K562 (cell line): ENCODE measurements at regions not wholly inside any gene's neighbourhood (a gene's known extent, or its start where the extent isn't known, plus 50 kb on each side); places are given as distances from the start of the nearest gene placed in this dataset.

Experiments used
- ATAC-seq: fragments of 200-7000 bp; cut with Tn5 transposase; 3 replicates; pipeline ENCODE4 v1.9.1; 2020; ENCODE audit warnings: moderate library complexity
- BruUV-seq: library from RNA; stranded (reverse); fragments of 400-500 nt; replicated peaks from 2 replicates; lab custom pipeline; 2021; lab: Mats Ljungman, UMichigan
- CTCF ChIA-PET: fragments of 300-600 bp; formaldehyde crosslinking; extraction: SDS; loops from one replicate; lab custom pipeline; 2021; ENCODE audit warnings: low intra/inter-chr PET ratio; lab: Yijun Ruan, JAX
- POLR2A ChIA-PET: fragments of 300-600, 350-650 bp; sonication (Branson Sonifier 250); formaldehyde crosslinking; extraction: SDS; loops from one replicate; lab custom pipeline; 2021; ENCODE audit warnings: antibody characterized with exemption, inconsistent platforms; lab: Yijun Ruan, JAX
- DNase-seq, 4 experiments: peaks; one replicate each; pipeline versions ENCODE4 v3.0.0 to v3.0.0-alpha.2; 2011 to 2018; ENCODE audit warnings: low spot score in 3 of 4, mixed read lengths in 3 of 4; ENCODE audit errors: extremely low read depth in 1 of 4
- FAIRE-seq: peaks from 2 replicates; lab custom pipeline; 2011; peaks lifted over from hg19 to GRCh38; lab: Jason Lieb, UNC
- H2AFZ ChIP-seq: 2 replicates; pipeline ENCODE4 v1.6.0; 2011; ENCODE audit warnings: low read depth, low read length, control low read depth, inconsistent platforms
- H3K27ac ChIP-seq: fragments of 200-600 bp; 3 replicates; pipeline ENCODE4 v1.8.0; 2011; ENCODE audit warnings: low read depth, mild to moderate bottlenecking, control low read depth, inconsistent platforms, low read length, moderate library complexity, mixed read lengths; ENCODE audit errors: extremely low read depth
- H3K27me3 ChIP-seq, 2 experiments: fragments of 300-600 bp in 1 of 2; 2 replicates in 1 of 2; 3 replicates in 1 of 2; pipeline versions ENCODE4 v1.6.0 to v1.8.0; 2011; ENCODE audit warnings: inconsistent platforms in 2 of 2, low read length in 2 of 2, mild to moderate bottlenecking in 1 of 2, mixed read lengths in 1 of 2, moderate library complexity in 1 of 2; ENCODE audit not compliant: control insufficient read depth in 2 of 2, insufficient read depth in 2 of 2
- H3K36me3 ChIP-seq: fragments of 300-600 bp; 3 replicates; pipeline ENCODE4 v1.8.0; 2011; ENCODE audit warnings: mild to moderate bottlenecking, low read length, inconsistent platforms; ENCODE audit not compliant: control insufficient read depth, insufficient read depth
- H3K4me1 ChIP-seq, 2 experiments: fragments of 200-600 bp in 1 of 2; replicated peaks in 1 of 2; 2 replicates in 1 of 2; 3 replicates in 1 of 2; pipeline versions ENCODE4 v1.5.1 to v1.8.0; 2011; ENCODE audit warnings: inconsistent platforms in 2 of 2, low read length in 2 of 2, mild to moderate bottlenecking in 1 of 2, mixed read lengths in 1 of 2, moderate library complexity in 1 of 2; ENCODE audit not compliant: control insufficient read depth in 2 of 2, insufficient read depth in 2 of 2
- H3K4me2 ChIP-seq: 2 replicates; pipeline ENCODE4 v1.6.1; 2011; ENCODE audit warnings: low read length, control low read depth, inconsistent platforms, mixed read lengths; ENCODE audit not compliant: insufficient read depth
- H3K4me3 ChIP-seq: fragments of 200-600 bp; sonication (generic), shearing (Covaris generic); 2 replicates; pipeline ENCODE4 v1.5.1; 2016; ENCODE audit warnings: control low read depth, inconsistent platforms
- H3K79me2 ChIP-seq: fragments of 200-600 bp; 3 replicates; pipeline ENCODE4 v1.8.0; 2011; ENCODE audit warnings: low read length, inconsistent platforms; ENCODE audit not compliant: control insufficient read depth, insufficient read depth
- H3K9ac ChIP-seq, 2 experiments: 2 replicates each; pipeline versions ENCODE4 v1.6.0 to v1.6.1; 2011; ENCODE audit warnings: low read depth in 2 of 2, low read length in 2 of 2, control low read depth in 1 of 2, inconsistent platforms in 1 of 2, mild to moderate bottlenecking in 1 of 2, mixed read lengths in 1 of 2; ENCODE audit not compliant: insufficient read depth in 1 of 2
- H3K9me1 ChIP-seq: one replicate; pipeline ENCODE4 v1.6.0; 2011; ENCODE audit warnings: inconsistent platforms, mild to moderate bottlenecking, low read length, moderate library complexity; ENCODE audit not compliant: control insufficient read depth, insufficient read depth
- H3K9me3 ChIP-seq: replicated peaks from 2 replicates; pipeline ENCODE4 v1.5.1; 2011; ENCODE audit warnings: low read depth, low read length, inconsistent platforms; ENCODE audit not compliant: control insufficient read depth, insufficient read depth
- H4K20me1 ChIP-seq: replicated peaks from 2 replicates; pipeline ENCODE4 v1.6.1; 2011; ENCODE audit warnings: low read length, inconsistent platforms, mixed read lengths; ENCODE audit not compliant: control insufficient read depth, insufficient read depth
- CEBPB ChIP-seq: fragments of 450-650 bp; IDR thresholded peaks from 2 replicates; pipeline ENCODE4 v1.6.1; 2016; ENCODE audit warnings: missing genetic modification characterization, missing compliant biosample characterization
- ESRRA ChIP-seq: fragments of 450-650 bp; IDR thresholded peaks from 2 replicates; pipeline ENCODE4 v1.6.1; 2014; ENCODE audit warnings: low read depth, mild to moderate bottlenecking, moderate library complexity, borderline replicate concordance
- GTF3C2 ChIP-seq: IDR thresholded peaks from 3 replicates; pipeline ENCODE4 v1.6.1; 2011; ENCODE audit warnings: borderline replicate concordance, mild to moderate bottlenecking, moderate library complexity; ENCODE audit not compliant: insufficient read length; ENCODE audit errors: extremely low read depth
- SUPT5H ChIP-seq: fragments of 450-650 bp; IDR thresholded peaks from 2 replicates; pipeline ENCODE4 v1.6.1; 2016
- ZFP36 ChIP-seq: fragments of 150-350 bp; IDR thresholded peaks from 2 replicates; pipeline ENCODE4 v1.6.1; 2018; ENCODE audit warnings: low read length, low read depth; ENCODE audit not compliant: partially characterized antibody
- ZNF282 ChIP-seq: sonication (generic); formaldehyde crosslinking; IDR thresholded peaks from 2 replicates; pipeline ENCODE4 v1.8.1; 2023; ENCODE audit warnings: missing genetic modification reagents
- WGBS: fragments of 100-300 bp; shearing (Covaris generic); methylation state at CpG from one replicate; pipeline ENCODE4 v1.1.6; 2016; ENCODE audit warnings: low coverage, mixed read lengths; ENCODE audit not compliant: insufficient coverage; ENCODE audit errors: missing lambda C conversion rate; 5-methylcytosine and 5-hydroxymethylcytosine counted together
- in situ Hi-C: fragments of 300-500 bp; cut with MboI; formaldehyde crosslinking; loops from 4 replicates; pipeline ENCODE4 v1.15.0; 2018; ENCODE audit warnings: inconsistent platforms, mixed read lengths
- intact Hi-C: fragments of 100-400 bp; cut with micrococcal nuclease; formaldehyde crosslinking; loops from 2 replicates; pipeline ENCODE4 v1.14.2; 2022

- Histone ChIP-seq H3K27ac (no peak overlapping the region), H3K79me2 (no peaks in the 10 kb centered on the region)
These were observed 124.3 kb upstream of the GADD45A start for GRCh38 chr1:67560580-67561255.

GRCh38 chr1:67561704-67562113 is 123.3 kb upstream of the GADD45A start:
- WGBS: 0% methylated on average over 3 of the region's 4 CpGs
- no peak overlapping the region for H3K4me3 ChIP-seq
- H3K27ac ChIP-seq: no peak overlapping the region
- no peaks in the 10 kb centered on the region for H3K27me3 ChIP-seq
- DNase-seq (peak; percentile 78 to 92 (median 80)), FAIRE-seq (peak; percentile 81), ATAC-seq (peak; percentile 91)
- H3K4me1 ChIP-seq: peaks cover 28 to 31% of the 10 kb centered on the region in 2 experiments; a peak in 4 of 5 replicates
- no peaks in the 10 kb centered on the region for H3K9me3 ChIP-seq
- intact Hi-C loops: loop anchor here (1.0 to 2.0 kb wide), 3 partner anchors 23 to 199 kb away; no protein-coding TSS in a partner anchor
- in situ Hi-C loops: no loop called here
- H3K36me3 ChIP-seq: no peaks in the 10 kb centered on the region
- BruUV-seq: no TSS peak
- ChIA-PET POLR2A (interaction anchor here (1.0 to 2.8 kb wide), 8 partner anchors 10 to 198 kb away, joined by 3 to 14 read pairs (median 4); partner anchors contain the start of gene GADD45A), CTCF (interaction anchor here (0.6 to 3.9 kb wide), 4 partner anchors 27 to 198 kb away, joined by 3 to 37 read pairs (median 4); no protein-coding TSS in a partner anchor)
- H3K9me1 ChIP-seq: no peaks in the 10 kb centered on the region
- peak overlapping the region in 1 of 2 experiments; percentile 11; a peak in 1 of 4 replicates for H3K9ac ChIP-seq
- no peaks in the 10 kb centered on the region for H4K20me1 ChIP-seq
- 0 out of 2 replicates have a peak overlapping the region, but pooled peaks have one; percentile 6 for H3K4me2 ChIP-seq
- no peaks in the 10 kb centered on the region for H3K79me2 ChIP-seq
- peak overlapping the region; percentile 77 for H2AFZ ChIP-seq
- TF ChIP-seq ESRRA: no peak
- TF ChIP-seq GTF3C2: no peak
- TF ChIP-seq ZNF282 (CRISPR knock-in tag): no peak
- TF ChIP-seq ZFP36: peak; percentile 95

More at GRCh38 chr1:67560580-67561255, 124.3 kb upstream of the GADD45A start:
- ChIA-PET CTCF (interaction anchor here (1.2 to 3.9 kb wide), 2 partner anchors 26 to 199 kb away, joined by 4 to 37 read pairs; no protein-coding TSS in a partner anchor), POLR2A (interaction anchor here (1.0 to 2.8 kb wide), 7 partner anchors 9 to 199 kb away, joined by 3 to 14 read pairs (median 5); partner anchors contain the start of gene GADD45A)
- FAIRE-seq (no peak), DNase-seq (no peak), ATAC-seq (0 out of 3 replicates have a peak, but pooled peaks have one; percentile 9)
- no peaks in the 10 kb centered on the region for H4K20me1 ChIP-seq
- BruUV-seq: no TSS peak
- H3K9ac ChIP-seq: peak overlapping the region in 1 of 2 experiments; percentile 51; a peak in 1 of 4 replicates
- H2AFZ ChIP-seq: no peak overlapping the region
- in situ Hi-C loops (no loop called here), intact Hi-C loops (loop anchor here (1.0 to 2.0 kb wide), 3 partner anchors 22 to 200 kb away; no protein-coding TSS in a partner anchor)
- H3K4me1 ChIP-seq: peaks cover 28 to 31% of the 10 kb centered on the region in 2 experiments; a peak in 4 of 5 replicates
- H3K9me3 ChIP-seq: no peaks in the 10 kb centered on the region
- H3K9me1 ChIP-seq: no peaks in the 10 kb centered on the region
- peak overlapping the region; percentile 19; the same call in 1 of the 2 replicates for H3K4me2 ChIP-seq
- H3K4me3 ChIP-seq: no peak overlapping the region
- H3K27me3 ChIP-seq: no peaks in the 10 kb centered on the region
- no peak for TF ChIP-seq SUPT5H
- TF ChIP-seq CEBPB (tag): 0 out of 2 replicates have a peak, but pooled peaks have one; percentile 7
- 59% methylated on average over 10 of the region's 10 CpGs for WGBS
- H3K36me3 ChIP-seq: no peaks in the 10 kb centered on the region
